ENCODE measurements at regions not wholly inside any gene's neighbourhood (a gene's known extent, or its start where the extent isn't known, plus 50 kb on each side); places are given as distances from the start of the nearest gene placed in this dataset.

GRCh38 chr12:24042651-24043050 is 93.2 kb upstream of the SOX5 start (continued):
- TF ChIP-seq MGA (IDR thresholded peaks at IDR 0.05) (no peak), KLF10 (CRISPR knock-in tag; IDR thresholded peaks at IDR 0.05) (no peak), ELF4 (CRISPR knock-in tag; IDR thresholded peaks at IDR 0.05) (no peak), ZKSCAN8 (CRISPR knock-in tag; IDR thresholded peaks at IDR 0.05) (no peak), SP1 (CRISPR knock-in tag; IDR thresholded peaks at IDR 0.05) (no peak), ZNF121 (CRISPR knock-in tag; conservative IDR thresholded peaks at IDR 0.05) (no peak)
- TF ChIP-seq, protein P1, sequence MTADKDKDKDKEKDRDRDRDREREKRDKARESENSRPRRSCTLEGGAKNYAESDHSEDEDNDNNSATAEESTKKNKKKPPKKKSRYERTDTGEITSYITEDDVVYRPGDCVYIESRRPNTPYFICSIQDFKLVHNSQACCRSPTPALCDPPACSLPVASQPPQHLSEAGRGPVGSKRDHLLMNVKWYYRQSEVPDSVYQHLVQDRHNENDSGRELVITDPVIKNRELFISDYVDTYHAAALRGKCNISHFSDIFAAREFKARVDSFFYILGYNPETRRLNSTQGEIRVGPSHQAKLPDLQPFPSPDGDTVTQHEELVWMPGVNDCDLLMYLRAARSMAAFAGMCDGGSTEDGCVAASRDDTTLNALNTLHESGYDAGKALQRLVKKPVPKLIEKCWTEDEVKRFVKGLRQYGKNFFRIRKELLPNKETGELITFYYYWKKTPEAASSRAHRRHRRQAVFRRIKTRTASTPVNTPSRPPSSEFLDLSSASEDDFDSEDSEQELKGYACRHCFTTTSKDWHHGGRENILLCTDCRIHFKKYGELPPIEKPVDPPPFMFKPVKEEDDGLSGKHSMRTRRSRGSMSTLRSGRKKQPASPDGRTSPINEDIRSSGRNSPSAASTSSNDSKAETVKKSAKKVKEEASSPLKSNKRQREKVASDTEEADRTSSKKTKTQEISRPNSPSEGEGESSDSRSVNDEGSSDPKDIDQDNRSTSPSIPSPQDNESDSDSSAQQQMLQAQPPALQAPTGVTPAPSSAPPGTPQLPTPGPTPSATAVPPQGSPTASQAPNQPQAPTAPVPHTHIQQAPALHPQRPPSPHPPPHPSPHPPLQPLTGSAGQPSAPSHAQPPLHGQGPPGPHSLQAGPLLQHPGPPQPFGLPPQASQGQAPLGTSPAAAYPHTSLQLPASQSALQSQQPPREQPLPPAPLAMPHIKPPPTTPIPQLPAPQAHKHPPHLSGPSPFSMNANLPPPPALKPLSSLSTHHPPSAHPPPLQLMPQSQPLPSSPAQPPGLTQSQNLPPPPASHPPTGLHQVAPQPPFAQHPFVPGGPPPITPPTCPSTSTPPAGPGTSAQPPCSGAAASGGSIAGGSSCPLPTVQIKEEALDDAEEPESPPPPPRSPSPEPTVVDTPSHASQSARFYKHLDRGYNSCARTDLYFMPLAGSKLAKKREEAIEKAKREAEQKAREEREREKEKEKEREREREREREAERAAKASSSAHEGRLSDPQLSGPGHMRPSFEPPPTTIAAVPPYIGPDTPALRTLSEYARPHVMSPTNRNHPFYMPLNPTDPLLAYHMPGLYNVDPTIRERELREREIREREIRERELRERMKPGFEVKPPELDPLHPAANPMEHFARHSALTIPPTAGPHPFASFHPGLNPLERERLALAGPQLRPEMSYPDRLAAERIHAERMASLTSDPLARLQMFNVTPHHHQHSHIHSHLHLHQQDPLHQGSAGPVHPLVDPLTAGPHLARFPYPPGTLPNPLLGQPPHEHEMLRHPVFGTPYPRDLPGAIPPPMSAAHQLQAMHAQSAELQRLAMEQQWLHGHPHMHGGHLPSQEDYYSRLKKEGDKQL (CRISPR knock-in tag; IDR thresholded peaks at IDR 0.05; ENCODE audit: borderline replicate concordance) = no peak
